Stimulated activated CD4-positive, alpha-beta T cell treated with anti-CD3 and anti-CD28 coated beads, Interleukin-2, amount 100 ng/mL, for 24 hours (primary cell): ENCODE measurements at regions not wholly inside any gene's neighbourhood (a gene's known extent, or its start where the extent isn't known, plus 50 kb on each side); places are given as distances from the start of the nearest gene placed in this dataset.

Source experiments
- DNase-seq, 2 donors: peaks; one replicate each; pipeline ENCODE4 v3.0.0-alpha.2; 2020

GRCh38 chr13:29946093-29946492 is 95.7 kb upstream of the UBL3 start:
- DNase-seq = no peak

- no peak for DNase-seq
Measured at GRCh38 chr13:29943686-29944085, 93.3 kb upstream of the UBL3 start.

GRCh38 chr13:29943273-29943672 is 92.9 kb upstream of the UBL3 start:
- no peak for DNase-seq

DNA sequence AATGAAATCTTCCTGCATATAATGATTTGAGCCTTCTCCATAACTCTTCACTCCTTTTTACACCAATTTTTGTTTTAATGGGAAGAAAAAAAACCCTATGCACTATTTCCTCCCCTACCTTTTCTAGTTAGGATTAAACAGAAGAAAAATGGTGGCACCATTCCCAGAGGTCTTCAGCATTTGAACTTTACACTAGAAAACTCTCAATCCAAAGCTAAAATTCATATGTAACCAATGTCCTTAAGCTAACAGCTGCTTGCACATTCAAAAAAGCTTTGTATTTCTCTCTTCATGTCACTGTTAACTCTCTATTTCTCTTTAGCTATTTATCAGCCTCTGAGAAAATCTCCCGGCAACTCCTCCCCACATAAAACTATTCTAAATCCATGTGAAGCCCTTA is 90.3 kb upstream of the UBL3 start:
- DNase-seq = no peak

DNA sequence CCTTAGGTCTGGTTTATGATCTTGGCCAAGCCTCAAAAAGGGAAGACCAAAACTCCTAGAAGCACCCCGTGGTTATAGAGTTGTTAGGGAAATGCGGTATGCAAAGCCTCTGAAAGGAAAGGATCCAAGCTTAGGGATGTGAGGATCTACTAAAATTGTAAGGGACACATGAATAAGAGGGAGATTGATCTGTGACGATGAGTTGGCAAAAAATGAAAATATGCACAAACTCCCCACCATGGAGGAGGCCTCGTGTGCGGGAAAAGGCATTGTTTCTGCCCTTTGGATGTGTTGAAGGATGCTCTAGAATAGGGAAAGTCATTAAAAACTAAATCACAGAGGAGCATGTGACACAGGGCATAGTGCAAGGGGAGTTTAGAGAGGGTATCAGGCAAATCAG is 88.7 kb upstream of the UBL3 start:
- DNase-seq = no peak

DNA sequence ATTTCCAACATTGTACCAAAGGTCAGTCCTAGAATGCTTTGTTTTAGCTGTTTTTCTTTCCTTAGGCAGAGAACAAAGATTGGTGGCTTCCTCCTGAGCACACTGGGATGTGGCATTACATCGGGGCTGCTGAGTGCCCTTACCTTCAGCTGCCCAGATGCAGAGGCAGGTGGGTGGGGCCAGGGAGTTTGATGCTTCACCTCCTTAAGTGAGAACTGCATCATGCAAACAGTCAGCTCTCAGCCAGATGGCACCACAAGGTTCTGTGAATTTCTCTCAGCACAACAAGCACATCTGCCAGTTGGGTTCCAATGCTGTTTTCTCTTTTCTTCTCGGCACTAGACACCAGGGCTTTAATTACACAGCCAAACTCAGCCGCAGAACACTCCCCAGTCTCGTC is 87.4 kb upstream of the UBL3 start:
- peak; percentile 34 to 35 for DNase-seq

DNA sequence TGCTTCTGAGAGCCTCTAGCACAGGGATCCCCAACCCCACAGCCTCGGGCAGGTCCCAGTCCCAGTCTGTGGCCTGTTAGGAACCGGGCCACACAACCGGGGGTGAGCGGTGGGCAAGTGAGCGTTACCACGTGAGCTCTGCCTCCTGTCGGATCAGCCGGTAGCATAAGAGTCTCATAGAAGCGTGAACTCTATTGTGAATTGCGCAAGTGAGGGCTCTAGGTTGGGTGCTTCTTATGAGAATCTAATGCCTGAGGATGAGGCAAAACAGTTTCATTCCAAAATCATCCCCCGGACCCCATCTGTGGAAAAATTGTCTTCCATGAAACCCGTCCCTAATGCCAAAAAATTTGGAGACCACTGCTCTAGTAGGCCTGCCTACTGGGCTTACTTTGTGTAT is 87.0 kb upstream of the UBL3 start:
- no peak for DNase-seq

GRCh38 chr13:29936956-29937355 is 86.5 kb upstream of the UBL3 start:
- no peak for DNase-seq

DNA sequence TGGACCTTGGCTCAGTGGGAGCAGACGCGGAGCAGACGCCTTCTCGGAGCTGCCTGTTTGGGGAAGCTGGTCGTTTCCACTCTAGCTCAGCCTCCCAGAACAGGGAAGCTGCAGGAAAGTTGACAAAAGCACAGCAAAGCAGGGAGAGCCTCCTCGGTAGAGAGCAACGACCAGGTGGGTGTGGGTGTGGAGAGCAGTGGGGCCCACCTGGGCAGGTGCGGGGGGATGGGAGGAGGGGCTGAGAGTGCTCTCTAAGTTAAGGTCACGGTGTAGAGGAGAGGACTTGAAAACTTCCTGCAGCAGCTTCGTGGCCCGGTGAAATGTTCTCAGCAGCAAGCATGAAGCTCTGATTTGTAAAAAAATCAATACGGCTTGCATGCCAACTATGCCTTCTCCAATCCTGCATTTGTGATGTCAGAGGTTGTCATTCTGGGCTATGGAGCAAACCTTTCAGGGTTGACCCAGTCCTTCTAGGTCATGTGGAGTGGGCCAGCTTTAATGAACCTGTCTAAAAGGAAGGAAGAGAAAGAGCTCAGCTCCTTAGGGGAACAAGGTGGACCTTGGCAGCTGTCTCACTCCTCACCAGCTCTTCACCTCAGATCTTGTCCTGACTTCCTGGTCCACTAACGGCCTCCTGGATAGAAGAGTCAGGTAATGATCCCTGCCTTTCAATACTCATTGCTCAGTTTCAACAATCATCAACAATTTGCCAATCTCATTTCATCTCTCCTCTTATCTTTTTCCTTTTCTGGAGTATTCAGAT is 85.8 kb upstream of the UBL3 start:
- DNase-seq = peak; percentile 17 to 19

- DNase-seq = peak; percentile 69 to 76
Measured at GRCh38 chr13:29935309-29935981, 85.0 kb upstream of the UBL3 start.

GRCh38 chr13:29934531-29935308 is 84.3 kb upstream of the UBL3 start:
- peak; percentile 23 to 41 for DNase-seq

DNA sequence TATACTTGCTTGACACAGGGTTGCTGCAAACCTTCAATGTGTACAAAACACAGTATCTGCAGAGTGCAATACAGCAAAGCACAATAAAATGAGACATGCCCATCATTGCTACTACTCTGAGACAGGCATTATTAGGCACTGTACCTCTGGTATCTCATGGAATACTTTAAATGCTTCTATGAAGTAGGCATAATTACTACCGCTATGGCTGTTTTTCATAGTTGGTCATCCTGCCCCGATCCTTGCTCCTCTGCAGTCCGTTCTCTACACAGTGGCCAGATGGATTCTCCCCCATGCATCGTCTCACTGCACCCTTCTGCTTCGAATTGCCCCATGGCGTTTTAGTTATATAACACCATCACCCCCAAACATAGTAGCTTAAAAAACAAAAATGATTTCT is 83.0 kb upstream of the UBL3 start:
- DNase-seq = no peak

DNA sequence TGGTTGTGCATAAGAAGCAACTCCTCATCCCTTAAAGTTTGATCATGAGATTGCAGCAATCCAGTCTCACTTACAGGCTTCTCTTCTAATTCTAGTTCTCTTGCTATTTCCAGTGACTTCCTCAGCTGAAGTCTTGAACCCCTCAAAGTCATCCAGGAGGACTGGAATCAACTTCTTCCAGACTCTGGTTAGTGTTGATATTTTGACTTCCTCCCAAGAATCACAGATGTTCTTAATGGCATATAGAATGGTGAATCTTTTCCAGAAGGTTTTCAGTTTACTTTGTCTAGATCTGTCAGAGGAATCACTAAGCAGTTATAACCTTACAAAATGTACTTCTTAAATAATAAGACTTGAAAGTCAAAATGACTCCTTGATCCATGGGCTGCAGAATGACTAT is 81.3 kb upstream of the UBL3 start:
- DNase-seq = no peak

- no peak for DNase-seq
Measured at GRCh38 chr13:29929062-29929847, 78.8 kb upstream of the UBL3 start.

DNA sequence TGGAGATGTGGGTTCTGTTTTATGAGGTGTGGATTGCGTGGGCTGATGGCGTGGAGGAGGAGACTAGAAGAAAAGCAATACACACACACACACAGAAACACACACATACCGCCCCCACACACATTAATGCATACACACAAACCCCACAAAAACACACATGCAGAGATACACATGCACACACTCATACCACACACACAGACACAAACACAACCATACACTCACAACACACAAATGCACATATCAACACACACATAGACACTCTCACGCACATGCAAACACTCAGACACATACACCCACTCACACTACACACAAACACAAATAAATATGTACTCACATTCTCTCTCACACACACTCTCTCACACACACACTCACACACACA is 75.7 kb upstream of the UBL3 start:
- DNase-seq = no peak

- no peak for DNase-seq
Measured at GRCh38 chr13:29925457-29926097, 75.2 kb upstream of the UBL3 start.

DNA sequence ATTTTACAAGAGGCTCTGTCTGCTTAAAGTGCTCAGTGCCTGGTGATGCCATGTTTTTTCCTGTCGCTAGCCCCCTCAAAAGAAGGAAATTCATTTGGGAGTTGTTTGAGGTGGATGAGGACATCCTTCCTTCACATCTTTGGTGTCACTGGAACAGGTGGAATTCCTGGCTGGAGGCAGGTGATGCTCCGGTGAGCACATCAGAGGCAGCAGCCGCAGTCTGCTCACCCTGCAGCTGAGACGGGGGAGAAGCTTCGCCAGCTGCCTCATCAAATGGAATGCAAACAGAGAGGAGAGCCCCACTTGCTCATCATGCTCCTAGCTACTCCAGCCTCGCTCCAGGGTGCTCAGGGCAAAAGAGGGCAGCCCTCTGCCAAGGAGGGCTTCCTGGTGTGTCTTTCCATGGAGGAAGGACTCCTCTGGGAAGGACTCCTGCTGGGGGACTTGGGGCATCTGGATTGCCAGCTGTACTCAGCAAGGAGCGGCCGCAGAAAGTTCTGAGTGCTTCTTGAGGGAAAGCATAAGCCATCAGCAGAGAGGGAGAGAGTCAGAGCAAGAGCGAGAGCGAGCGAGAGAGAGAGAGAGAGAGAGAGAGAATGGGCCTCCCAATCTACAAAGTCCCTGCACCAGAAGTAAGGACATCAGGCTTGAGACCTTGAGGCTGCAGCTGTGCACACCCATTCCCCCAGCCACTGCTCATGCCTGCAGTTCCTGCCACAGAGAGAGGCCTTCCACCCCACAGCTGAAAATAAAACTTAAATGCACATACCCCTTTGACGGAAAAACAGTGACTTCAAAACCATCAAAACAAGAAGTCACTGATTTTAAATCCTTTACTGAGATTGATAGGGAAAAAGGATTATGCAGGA is 74.3 kb upstream of the UBL3 start:
- no peak for DNase-seq

GRCh38 chr13:29923554-29924481 is 73.4 kb upstream of the UBL3 start:
- peak; percentile 67 to 73 for DNase-seq

DNA sequence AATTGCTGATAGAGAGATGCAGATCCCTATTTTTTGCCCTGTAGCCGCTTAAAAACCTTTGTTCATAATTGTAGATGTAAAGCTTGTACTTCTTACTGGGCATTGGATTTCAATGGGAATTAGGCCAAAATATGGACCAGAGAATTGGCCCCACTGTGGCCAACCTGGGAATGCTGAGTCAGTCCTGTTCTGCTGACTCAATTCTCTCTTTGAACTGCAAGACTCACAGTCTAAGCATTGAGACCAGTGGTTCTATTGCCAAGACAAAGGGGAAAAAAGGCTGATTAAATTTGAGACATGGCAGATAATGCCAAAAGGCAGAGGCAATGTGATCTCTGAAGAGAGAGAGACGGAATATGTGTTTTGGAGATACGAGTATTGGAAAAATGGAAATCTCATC is 72.5 kb upstream of the UBL3 start:
- DNase-seq = no peak

- DNase-seq = no peak
Measured at GRCh38 chr13:29922281-29922821, 71.9 kb upstream of the UBL3 start.
